ENCODE measurements at regions not wholly inside any gene's neighbourhood (a gene's known extent, or its start where the extent isn't known, plus 50 kb on each side); places are given as distances from the start of the nearest gene placed in this dataset.

- DNase-seq, result no peak
These were observed 61.0 kb downstream of the GTPBP8 start for GRCh38 chr3:113051787-113052186.

GRCh38 chr3:113053169-113053568 is 62.4 kb downstream of the GTPBP8 start:
- no peak for DNase-seq

- no peak for DNase-seq
These were observed 63.8 kb downstream of the GTPBP8 start for GRCh38 chr3:113054552-113054951.

GRCh38 chr3:113055201-113055600 is 64.4 kb downstream of the GTPBP8 start:
- DNase-seq, result no peak

- no peak for DNase-seq
These were observed 65.2 kb downstream of the GTPBP8 start for GRCh38 chr3:113055961-113056360.

- no peak for DNase-seq
These were observed 66.3 kb downstream of the GTPBP8 start for GRCh38 chr3:113057117-113057516.

GRCh38 chr3:113058188-113058587 is 67.4 kb downstream of the GTPBP8 start:
- no peak for DNase-seq

GRCh38 chr3:113062705-113063104 is 71.9 kb downstream of the GTPBP8 start:
- DNase-seq, result no peak

- no peak for DNase-seq
These were observed 72.5 kb downstream of the GTPBP8 start for GRCh38 chr3:113063126-113063894.

GRCh38 chr3:113064183-113064582 is 73.4 kb downstream of the GTPBP8 start:
- DNase-seq, result no peak

GRCh38 chr3:113065336-113065735 is 74.6 kb downstream of the GTPBP8 start:
- DNase-seq, result no peak

- DNase-seq, result no peak
These were observed 79.4 kb downstream of the GTPBP8 start for GRCh38 chr3:113070072-113070640.

- no peak for DNase-seq
These were observed 79.9 kb downstream of the GTPBP8 start for GRCh38 chr3:113070681-113071113.

- no peak for DNase-seq
These were observed 84.8 kb downstream of the GTPBP8 start for GRCh38 chr3:113075588-113075987.

- no peak for DNase-seq
These were observed 88.6 kb downstream of the GTPBP8 start for GRCh38 chr3:113079218-113079961.

- no peak for DNase-seq
These were observed 94.0 kb downstream of the GTPBP8 start for GRCh38 chr3:113084777-113085176.

GRCh38 chr3:113086560-113087461 is 96.0 kb downstream of the GTPBP8 start:
- DNase-seq, result no peak

GRCh38 chr3:113088616-113089015 is 97.8 kb downstream of the GTPBP8 start:
- no peak for DNase-seq

GRCh38 chr3:113091417-113091816 is 100.6 kb downstream of the GTPBP8 start:
- no peak for DNase-seq

- DNase-seq, result no peak
These were observed 102.0 kb downstream of the GTPBP8 start for GRCh38 chr3:113092746-113093145.

- no peak for DNase-seq
These were observed 103.8 kb downstream of the GTPBP8 start for GRCh38 chr3:113094337-113095221.
